ENCODE measurements at regions not wholly inside any gene's neighbourhood (a gene's known extent, or its start where the extent isn't known, plus 50 kb on each side); places are given as distances from the start of the nearest gene placed in this dataset.

DNA sequence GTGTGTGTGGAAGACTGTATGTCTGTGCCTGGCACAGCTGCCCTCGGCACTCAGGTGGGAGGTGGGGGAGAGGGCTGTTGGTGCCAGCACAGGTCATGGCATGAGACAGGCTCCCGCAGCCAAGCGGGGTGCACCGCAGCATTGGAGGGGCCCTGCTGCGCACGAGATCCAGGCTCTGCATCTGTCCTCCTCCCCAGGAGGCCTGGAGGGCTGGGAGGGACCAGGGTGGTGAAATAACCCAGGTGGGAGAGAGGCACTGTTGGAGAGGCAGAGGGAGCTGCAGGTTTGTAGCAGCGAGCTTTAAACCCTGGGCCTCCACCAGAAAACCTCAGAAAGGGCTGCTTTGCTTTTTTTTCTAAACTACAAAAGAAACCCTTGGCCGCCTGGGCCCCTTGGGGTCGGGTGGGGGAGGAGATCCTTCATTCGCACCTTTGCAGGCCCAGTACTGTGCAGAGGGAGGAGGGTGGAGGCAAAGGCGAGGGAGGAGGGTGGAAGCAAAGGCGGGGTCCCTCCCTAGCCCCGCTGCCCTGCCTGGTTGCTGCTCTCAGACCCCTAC is 241.7 kb downstream of the SEC14L1 start:
- no peak overlapping the region for H3K27ac ChIP-seq
- no peaks in the 10 kb centered on the region for H3K9me3 ChIP-seq
- TF ChIP-seq, protein P1, sequence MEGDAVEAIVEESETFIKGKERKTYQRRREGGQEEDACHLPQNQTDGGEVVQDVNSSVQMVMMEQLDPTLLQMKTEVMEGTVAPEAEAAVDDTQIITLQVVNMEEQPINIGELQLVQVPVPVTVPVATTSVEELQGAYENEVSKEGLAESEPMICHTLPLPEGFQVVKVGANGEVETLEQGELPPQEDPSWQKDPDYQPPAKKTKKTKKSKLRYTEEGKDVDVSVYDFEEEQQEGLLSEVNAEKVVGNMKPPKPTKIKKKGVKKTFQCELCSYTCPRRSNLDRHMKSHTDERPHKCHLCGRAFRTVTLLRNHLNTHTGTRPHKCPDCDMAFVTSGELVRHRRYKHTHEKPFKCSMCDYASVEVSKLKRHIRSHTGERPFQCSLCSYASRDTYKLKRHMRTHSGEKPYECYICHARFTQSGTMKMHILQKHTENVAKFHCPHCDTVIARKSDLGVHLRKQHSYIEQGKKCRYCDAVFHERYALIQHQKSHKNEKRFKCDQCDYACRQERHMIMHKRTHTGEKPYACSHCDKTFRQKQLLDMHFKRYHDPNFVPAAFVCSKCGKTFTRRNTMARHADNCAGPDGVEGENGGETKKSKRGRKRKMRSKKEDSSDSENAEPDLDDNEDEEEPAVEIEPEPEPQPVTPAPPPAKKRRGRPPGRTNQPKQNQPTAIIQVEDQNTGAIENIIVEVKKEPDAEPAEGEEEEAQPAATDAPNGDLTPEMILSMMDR (IDR thresholded peaks at IDR 0.05): no peak
- DNase-seq (ENCODE audit: low spot score): no peak
- no peaks in the 10 kb centered on the region for H3K36me3 ChIP-seq
- H3K4me3 ChIP-seq: no peak overlapping the region
- peaks cover 0 to 100% of the 10 kb centered on the region in 2 donors for H3K4me1 ChIP-seq
- no peaks in the 10 kb centered on the region for H3K27me3 ChIP-seq

DNA sequence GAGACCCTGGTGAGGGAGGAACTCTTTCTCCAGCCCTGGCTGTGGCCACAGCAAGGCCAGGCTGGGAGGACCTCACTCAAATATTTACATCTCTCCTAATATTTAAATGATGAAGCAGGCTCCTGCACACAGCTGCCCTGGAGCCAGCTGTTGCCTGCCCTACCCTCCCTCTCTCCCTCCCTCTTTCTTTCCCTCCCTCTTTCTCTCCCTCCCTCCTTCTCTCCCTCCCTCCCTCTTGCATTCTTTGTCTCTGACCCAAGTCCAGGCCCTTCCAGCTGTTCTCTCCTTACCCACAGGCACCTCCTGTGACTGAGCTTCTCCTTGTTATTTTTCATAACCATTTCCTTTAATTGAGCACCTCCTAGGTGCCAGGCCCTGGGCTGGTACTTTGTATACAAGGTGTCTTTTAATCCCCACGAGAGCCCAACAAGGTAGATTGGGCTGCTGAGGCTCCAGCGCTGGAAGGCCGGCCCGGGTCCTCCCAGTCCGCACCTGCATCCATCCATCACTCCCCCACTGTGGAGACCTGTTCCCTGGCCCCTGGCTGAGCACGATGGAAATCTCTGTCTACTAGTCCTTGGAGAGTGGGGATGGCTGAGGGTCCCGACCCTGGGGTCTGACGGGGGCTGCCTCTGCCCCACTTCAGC is 242.3 kb downstream of the SEC14L1 start:
- Histone ChIP-seq H3K36me3 (no peaks in the 10 kb centered on the region), H3K27ac (peak overlapping the region in 1 of 2 donors; percentile 80), H3K9me3 (no peaks in the 10 kb centered on the region), H3K4me1 (peaks cover 0 to 100% of the 10 kb centered on the region in 2 donors), H3K27me3 (no peaks in the 10 kb centered on the region), H3K4me3 (no peak overlapping the region)
- TF ChIP-seq, protein P1 (IDR thresholded peaks at IDR 0.05): no peak
- DNase-seq (ENCODE audit: low spot score): no peak

DNA sequence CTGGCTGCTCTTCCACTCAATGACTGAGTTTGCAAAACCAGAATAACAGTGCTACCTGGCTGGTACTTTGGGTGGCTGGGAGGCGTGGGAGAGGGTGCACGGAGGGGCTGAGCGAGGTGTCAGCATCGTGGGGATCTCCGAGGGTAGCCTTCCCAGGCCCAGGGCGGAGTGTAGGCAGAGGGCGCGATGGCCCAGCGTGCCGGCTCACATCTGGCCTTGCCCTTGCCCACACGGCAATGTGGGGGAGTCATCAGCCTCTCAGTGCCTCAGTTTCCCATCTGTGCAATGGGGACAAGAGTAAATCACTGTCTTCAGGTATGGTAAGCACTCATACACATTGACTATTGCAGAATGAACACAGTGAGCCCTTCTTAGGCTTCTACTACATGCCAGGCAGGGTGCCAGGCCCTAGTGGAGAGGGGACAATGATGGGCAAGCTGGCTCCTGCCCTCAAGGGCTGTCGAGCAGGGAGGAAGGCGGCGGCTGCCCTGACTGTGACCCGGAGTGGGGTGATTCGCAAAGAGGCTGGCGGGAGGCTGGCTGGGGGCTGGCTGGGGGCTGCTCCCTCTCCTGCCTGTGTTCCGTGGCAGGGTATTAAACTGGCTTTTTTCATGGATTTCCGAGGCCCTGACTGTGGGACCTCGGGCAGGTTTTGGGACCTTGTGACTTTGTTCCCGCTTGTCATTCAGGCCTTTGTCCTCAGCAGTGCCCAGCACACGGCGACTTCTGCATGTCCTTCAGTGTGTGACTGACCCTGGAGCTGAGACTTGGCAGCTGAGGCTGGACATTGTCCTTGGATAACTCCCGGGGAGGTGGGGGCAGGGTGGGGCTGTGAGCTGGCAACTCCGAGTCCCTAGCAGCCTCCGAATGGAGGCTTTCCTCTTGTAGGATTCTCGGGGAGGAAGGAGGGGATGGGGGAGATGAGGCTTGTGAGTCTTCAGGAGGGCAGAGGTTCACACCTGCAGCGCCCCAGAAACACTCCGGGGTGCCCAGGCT is 243.1 kb downstream of the SEC14L1 start:
- Histone ChIP-seq H3K4me1 (peaks cover 0 to 100% of the 10 kb centered on the region in 2 donors), H3K36me3 (no peaks in the 10 kb centered on the region), H3K4me3 (no peak overlapping the region), H3K27ac (peak overlapping the region; percentile 80 to 82), H3K9me3 (no peaks in the 10 kb centered on the region), H3K27me3 (no peaks in the 10 kb centered on the region)
- DNase-seq (ENCODE audit: low spot score): no peak
- TF ChIP-seq, protein P1 (IDR thresholded peaks at IDR 0.05): no peak

DNA sequence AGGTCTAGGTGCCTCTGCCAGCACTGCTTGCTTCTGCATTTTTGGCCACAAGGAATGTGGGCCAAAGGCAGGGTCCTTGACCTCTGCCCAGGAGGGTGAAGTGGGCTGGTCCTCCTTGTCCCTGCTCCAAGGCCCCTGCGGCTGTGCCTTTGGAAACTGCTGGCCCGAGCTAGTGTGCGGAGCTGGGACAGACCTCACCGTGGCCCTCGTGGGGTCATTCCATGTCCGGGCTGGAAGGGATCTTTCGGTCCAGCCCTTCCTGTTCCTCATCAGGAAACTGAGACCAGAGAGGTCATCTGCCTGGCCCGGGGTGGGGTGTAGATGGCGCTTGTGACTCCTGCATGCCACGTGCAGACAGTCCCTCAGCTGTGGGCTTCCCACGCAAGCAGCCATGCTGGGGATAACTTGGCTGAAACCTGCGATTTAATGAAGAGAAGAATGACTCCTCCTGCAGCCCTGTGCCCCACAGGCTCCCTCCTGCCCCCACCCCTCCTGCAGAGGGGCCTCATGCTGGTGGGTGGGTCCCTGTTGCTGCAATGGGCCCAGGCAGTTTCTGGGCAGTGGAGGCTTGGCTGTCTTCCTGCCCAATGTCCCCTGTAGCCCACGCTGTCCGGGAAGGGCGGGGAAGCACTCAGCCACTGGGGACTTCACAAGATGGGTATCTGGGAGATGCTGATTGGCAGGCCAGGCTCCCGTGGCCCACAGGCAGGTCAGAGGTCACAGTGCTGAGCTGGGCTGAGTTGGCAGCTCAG is 245.2 kb downstream of the SEC14L1 start:
- TF ChIP-seq, protein P1 (IDR thresholded peaks at IDR 0.05): no peak
- Histone ChIP-seq H3K27ac (peak overlapping the region; percentile 71 to 72), H3K36me3 (no peaks in the 10 kb centered on the region), H3K4me3 (no peak overlapping the region), H3K27me3 (no peaks in the 10 kb centered on the region), H3K4me1 (peaks cover 0 to 96% of the 10 kb centered on the region in 2 donors), H3K9me3 (no peaks in the 10 kb centered on the region)
- no peak for DNase-seq (ENCODE audit: low spot score)

DNA sequence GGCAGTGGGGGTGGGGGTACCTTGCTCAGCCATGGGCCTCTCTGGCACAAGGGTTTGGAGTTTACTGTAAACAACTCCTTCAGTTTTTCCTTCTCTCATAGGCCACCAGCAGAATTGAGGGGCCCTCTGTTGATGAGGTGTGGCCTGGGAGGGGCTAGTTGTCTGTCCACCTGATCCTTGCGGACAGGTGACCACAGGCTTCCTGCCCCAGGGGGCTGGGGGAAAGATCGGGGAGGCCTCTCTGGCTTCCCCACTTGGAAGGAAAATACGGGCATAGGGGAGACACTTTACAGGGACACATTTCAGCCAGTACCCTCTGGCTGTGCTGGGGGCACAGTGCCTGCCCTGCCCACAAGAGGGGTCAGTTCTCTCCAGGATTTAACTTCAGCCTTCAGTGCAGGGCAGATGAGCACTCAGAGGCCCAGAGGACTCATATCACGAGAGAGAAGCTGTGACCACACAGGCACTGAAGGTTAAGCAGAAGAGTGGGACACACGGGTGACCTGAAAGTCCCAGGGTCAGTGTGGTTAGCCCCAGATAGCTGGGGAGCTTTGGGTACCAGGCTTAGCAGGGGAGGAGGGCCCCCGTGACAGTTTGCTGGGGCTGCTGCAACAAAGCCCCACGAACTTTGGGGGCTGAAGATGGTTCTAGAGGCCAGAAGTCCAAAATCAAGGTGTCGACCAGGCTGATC is 245.9 kb downstream of the SEC14L1 start:
- TF ChIP-seq, protein P1 (IDR thresholded peaks at IDR 0.05): no peak
- peaks cover 0 to 96% of the 10 kb centered on the region in 2 donors for H3K4me1 ChIP-seq
- no peaks in the 10 kb centered on the region for H3K27me3 ChIP-seq
- no peak overlapping the region for H3K4me3 ChIP-seq
- H3K36me3 ChIP-seq: no peaks in the 10 kb centered on the region
- DNase-seq (ENCODE audit: low spot score): no peak
- H3K9me3 ChIP-seq: no peaks in the 10 kb centered on the region
- H3K27ac ChIP-seq: peak overlapping the region; percentile 71 to 72

Data from right atrium auricular region (tissue), 2 donors.